ENCODE measurements at regions not wholly inside any gene's neighbourhood (a gene's known extent, or its start where the extent isn't known, plus 50 kb on each side); places are given as distances from the start of the nearest gene placed in this dataset.

DNA sequence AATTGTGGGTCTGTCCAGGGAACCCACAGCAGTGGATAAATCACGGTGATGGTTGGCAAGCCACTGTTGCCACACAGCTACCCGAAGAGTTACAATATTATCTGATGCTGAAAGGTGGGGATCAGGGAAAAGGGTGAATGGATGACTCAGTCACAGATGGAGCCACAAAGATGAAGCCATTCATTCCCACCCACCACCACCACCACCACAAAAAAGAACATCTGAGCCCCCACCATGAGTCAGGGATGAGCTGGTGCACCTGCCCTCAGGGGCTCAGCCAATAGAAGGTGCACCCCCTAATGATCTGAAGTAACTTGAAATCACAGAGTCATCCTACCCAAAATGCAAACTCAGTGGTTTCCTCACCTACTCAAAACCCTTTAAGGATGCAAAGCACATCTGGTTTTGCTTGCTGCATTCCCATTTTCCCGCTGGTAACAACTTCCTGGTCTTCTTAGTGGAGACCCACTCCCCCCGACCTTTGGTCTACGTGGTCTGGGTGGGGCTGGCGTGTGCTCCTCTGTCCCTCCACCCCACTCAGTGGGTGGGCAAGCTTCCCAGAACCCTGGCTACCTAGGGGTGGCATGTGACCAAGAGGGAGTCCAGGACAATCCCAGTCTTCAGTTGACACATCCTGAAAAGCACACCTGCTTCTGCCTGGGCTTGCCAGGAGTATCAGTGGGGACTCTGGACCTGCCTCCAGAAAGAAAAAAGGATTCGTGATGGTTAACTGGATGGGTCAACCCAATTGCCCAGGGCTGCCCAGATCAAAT, 125.5 kb downstream of the ANKRD60 start:
- H3K27ac ChIP-seq (ENCODE audit: low read depth, low read length) = no peak overlapping the region
- H3K9me3 Mint-ChIP-seq = peaks cover 8% of the 10 kb centered on the region

DNA sequence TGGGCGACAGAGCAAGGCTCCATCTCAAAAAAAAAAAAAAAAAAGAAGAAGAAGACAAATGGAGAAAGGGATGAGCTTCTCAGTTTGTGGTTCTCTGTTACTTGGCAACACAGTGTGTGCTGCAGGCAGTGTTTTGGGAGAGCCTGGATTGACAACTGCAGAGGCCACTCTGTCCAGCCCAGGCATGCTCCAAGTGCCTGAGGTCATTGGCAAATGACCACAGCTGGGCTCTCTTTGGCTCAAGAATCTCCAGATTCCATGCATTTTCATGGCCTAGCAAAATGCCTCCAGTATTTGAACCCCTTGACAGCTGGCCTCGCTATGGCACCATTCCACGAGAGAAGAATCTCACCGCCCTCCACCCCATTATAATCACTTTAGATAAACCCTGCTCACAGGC, 126.2 kb downstream of the ANKRD60 start:
- no peak overlapping the region for H3K27ac ChIP-seq (ENCODE audit: low read depth, low read length)
- H3K4me1 Mint-ChIP-seq = no peaks in the 10 kb centered on the region
- no peak overlapping the region for H3K9ac ChIP-seq (ENCODE audit: extremely low read depth, low read length, poor library complexity, severe bottlenecking)
- no peak overlapping the region for H3K4me3 ChIP-seq (ENCODE audit: low read length)
- no peaks in the 10 kb centered on the region for H3K36me3 ChIP-seq (ENCODE audit: control insufficient read depth, insufficient read depth, low read length)
- H3K9me3 ChIP-seq (ENCODE audit: control insufficient read depth, low read length) = peaks cover 6% of the 10 kb centered on the region
- no peak overlapping the region for H3K4me3 Mint-ChIP-seq
- TF ChIP-seq, protein P1, sequence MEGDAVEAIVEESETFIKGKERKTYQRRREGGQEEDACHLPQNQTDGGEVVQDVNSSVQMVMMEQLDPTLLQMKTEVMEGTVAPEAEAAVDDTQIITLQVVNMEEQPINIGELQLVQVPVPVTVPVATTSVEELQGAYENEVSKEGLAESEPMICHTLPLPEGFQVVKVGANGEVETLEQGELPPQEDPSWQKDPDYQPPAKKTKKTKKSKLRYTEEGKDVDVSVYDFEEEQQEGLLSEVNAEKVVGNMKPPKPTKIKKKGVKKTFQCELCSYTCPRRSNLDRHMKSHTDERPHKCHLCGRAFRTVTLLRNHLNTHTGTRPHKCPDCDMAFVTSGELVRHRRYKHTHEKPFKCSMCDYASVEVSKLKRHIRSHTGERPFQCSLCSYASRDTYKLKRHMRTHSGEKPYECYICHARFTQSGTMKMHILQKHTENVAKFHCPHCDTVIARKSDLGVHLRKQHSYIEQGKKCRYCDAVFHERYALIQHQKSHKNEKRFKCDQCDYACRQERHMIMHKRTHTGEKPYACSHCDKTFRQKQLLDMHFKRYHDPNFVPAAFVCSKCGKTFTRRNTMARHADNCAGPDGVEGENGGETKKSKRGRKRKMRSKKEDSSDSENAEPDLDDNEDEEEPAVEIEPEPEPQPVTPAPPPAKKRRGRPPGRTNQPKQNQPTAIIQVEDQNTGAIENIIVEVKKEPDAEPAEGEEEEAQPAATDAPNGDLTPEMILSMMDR (conservative IDR thresholded peaks at IDR 0.05) = no peak
- no peaks in the 10 kb centered on the region for H3K36me3 Mint-ChIP-seq (ENCODE audit: low read depth)
- H3K4me1 ChIP-seq (ENCODE audit: control insufficient read depth, insufficient read depth, low read length) = no peaks in the 10 kb centered on the region
- no peaks in the 10 kb centered on the region for H3K27me3 ChIP-seq (ENCODE audit: control insufficient read depth, insufficient read depth, low read length, poor library complexity, severe bottlenecking)
- no peak for DNase-seq
- WGBS, 2 experiments (ENCODE audit: insufficient coverage in 1 of 2, insufficient read length in 1 of 2) = 90 to 94% methylated on average over 2 to 4 of the region's 4 CpGs
- peaks cover 5% of the 10 kb centered on the region for H3K27me3 Mint-ChIP-seq (ENCODE audit: insufficient read depth)
- no peak overlapping the region for H3K27ac Mint-ChIP-seq
- H3K9me3 Mint-ChIP-seq = peaks cover 8% of the 10 kb centered on the region

More for the DNA sequence above, 125.5 kb downstream of the ANKRD60 start:
- Mint-ChIP-seq H3K4me3 (no peak overlapping the region), H3K27ac (no peak overlapping the region), H3K36me3 (ENCODE audit: low read depth) (no peaks in the 10 kb centered on the region), H3K4me1 (no peaks in the 10 kb centered on the region), H3K27me3 (ENCODE audit: insufficient read depth) (peaks cover 11% of the 10 kb centered on the region)
- no peak for DNase-seq
- no peaks in the 10 kb centered on the region for H3K4me1 ChIP-seq (ENCODE audit: control insufficient read depth, insufficient read depth, low read length)
- no peak overlapping the region for H3K9ac ChIP-seq (ENCODE audit: extremely low read depth, low read length, poor library complexity, severe bottlenecking)
- no peaks in the 10 kb centered on the region for H3K36me3 ChIP-seq (ENCODE audit: control insufficient read depth, insufficient read depth, low read length)
- WGBS, 2 experiments (ENCODE audit: insufficient coverage in 1 of 2, insufficient read length in 1 of 2) = 79 to 87% methylated on average over 4 to 7 of the region's 7 CpGs
- H3K27me3 ChIP-seq (ENCODE audit: control insufficient read depth, insufficient read depth, low read length, poor library complexity, severe bottlenecking) = no peaks in the 10 kb centered on the region
- TF ChIP-seq, protein P1 (conservative IDR thresholded peaks at IDR 0.05) = no peak
- peaks cover 6% of the 10 kb centered on the region for H3K9me3 ChIP-seq (ENCODE audit: control insufficient read depth, low read length)
- no peak overlapping the region for H3K4me3 ChIP-seq (ENCODE audit: low read length)

DNA sequence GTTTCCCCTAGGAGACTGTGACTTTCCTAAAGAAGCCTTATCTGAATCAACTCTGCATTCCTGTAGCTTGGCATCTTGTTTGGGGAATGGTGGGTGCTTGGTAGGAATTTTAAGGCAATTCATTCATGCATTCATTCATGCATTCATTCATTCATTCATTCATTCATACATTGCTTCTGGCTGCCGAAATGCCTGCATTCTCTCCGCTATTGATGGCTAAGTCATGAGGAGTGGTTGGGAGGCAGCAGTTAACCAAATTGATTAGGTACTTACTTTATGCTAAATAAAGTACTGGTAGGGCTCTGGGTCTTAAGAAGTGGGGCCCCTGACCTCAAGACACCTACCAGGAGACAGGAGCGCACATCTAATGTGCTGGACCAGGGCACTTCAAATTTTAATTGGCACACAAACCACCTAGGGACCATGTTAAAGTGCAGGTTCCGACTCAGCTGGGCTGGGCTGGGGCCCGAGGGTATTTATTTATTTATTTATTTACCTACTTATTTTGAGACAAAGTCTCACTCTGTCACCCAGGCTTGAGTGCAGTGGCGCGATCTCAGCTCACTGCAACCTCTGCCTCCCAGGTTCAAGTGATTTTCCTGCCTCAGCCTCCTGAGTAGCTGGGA, 127.6 kb downstream of the ANKRD60 start:
- Histone ChIP-seq H3K9ac (ENCODE audit: extremely low read depth, low read length, poor library complexity, severe bottlenecking) (no peak overlapping the region), H3K27ac (ENCODE audit: low read depth, low read length) (no peak overlapping the region), H3K4me1 (ENCODE audit: control insufficient read depth, insufficient read depth, low read length) (no peaks in the 10 kb centered on the region), H3K9me3 (ENCODE audit: control insufficient read depth, low read length) (peaks cover 6% of the 10 kb centered on the region), H3K36me3 (ENCODE audit: control insufficient read depth, insufficient read depth, low read length) (no peaks in the 10 kb centered on the region), H3K27me3 (ENCODE audit: control insufficient read depth, insufficient read depth, low read length, poor library complexity, severe bottlenecking) (no peaks in the 10 kb centered on the region), H3K4me3 (ENCODE audit: low read length) (no peak overlapping the region)
- H3K4me3 Mint-ChIP-seq = no peak overlapping the region
- DNase-seq = no peak
- no peaks in the 10 kb centered on the region for H3K36me3 Mint-ChIP-seq (ENCODE audit: low read depth)
- H3K27me3 Mint-ChIP-seq (ENCODE audit: insufficient read depth) = peaks cover 2% of the 10 kb centered on the region
- H3K9me3 Mint-ChIP-seq = peaks cover 7% of the 10 kb centered on the region
- TF ChIP-seq, protein P1 (conservative IDR thresholded peaks at IDR 0.05) = no peak
- no peaks in the 10 kb centered on the region for H3K4me1 Mint-ChIP-seq
- 75 to 92% methylated on average over 2 to 6 of the region's 7 CpGs for WGBS, 2 experiments (ENCODE audit: insufficient coverage in 1 of 2, insufficient read length in 1 of 2)
- no peak overlapping the region for H3K27ac Mint-ChIP-seq

Data from endodermal cell (in vitro differentiated cells).